ENCODE measurements at regions not wholly inside any gene's neighbourhood (a gene's known extent, or its start where the extent isn't known, plus 50 kb on each side); places are given as distances from the start of the nearest gene placed in this dataset.

GRCh38 chr7:155996718-155997280, 184.5 kb upstream of the SHH start:
- TF ChIP-seq GATA2 (IDR thresholded peaks at IDR 0.05; ENCODE audit: low read depth, low read length) (no peak), GATA3 (IDR thresholded peaks at IDR 0.05; ENCODE audit: low read depth, low read length) (no peak)

All from SH-SY5Y (cell line).